OCI-LY7 (cell line): ENCODE measurements at regions not wholly inside any gene's neighbourhood (a gene's known extent, or its start where the extent isn't known, plus 50 kb on each side); places are given as distances from the start of the nearest gene placed in this dataset.

ENCODE experiments used
- CTCF ChIP-seq: fragments of 200-600 bp; sonication (generic); conservative IDR thresholded peaks from 2 replicates; pipeline ENCODE4 v1.5.1; 2014; ENCODE audit warnings: mild to moderate bottlenecking, antibody characterized with exemption, low read length, moderate library complexity, mixed read lengths
- EZH2phosphoT487 ChIP-seq: fragments of 200-600 bp; sonication (generic); IDR thresholded peaks from 2 replicates; pipeline ENCODE4 v1.6.1; 2018; ENCODE audit warnings: low read depth, borderline replicate concordance, mild to moderate bottlenecking, mixed run types, antibody characterized with exemption, low read length, moderate library complexity, mixed read lengths

GRCh38 chr13:34044660-34045080 is 226.7 kb downstream of the RFC3 start:
- TF ChIP-seq EZH2phosphoT487 (no peak), CTCF (no peak)
